HT1080 (cell line): ENCODE measurements at regions not wholly inside any gene's neighbourhood (a gene's known extent, or its start where the extent isn't known, plus 50 kb on each side); places are given as distances from the start of the nearest gene placed in this dataset.

Experiments
- DNase-seq: peaks from one replicate; pipeline ENCODE4 v3.0.0-alpha.2; 2015; ENCODE audit warnings: low read depth

GRCh38 chr13:104597546-104598180 is 1531.4 kb upstream of the SLC10A2 start:
- DNase-seq = no peak

DNA sequence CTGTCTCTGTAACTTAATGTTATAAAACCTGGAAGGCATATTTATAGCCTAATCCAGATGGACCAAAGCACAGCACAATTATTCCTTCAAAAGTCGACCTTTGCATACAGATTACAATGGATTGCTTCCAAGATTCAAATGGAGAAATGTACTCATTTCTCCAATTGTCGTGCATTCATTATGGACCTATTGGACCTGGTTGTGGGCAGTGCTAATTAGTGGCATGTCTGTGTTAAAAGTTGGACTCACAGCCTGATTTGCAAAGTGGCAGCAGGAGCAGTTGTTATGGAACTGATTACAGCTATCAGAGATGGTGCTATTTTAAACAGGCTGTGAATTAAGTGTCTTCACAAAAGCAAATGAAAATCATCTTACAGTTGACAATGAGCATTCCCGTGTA is 1529.3 kb upstream of the SLC10A2 start:
- no peak for DNase-seq

- DNase-seq = no peak
Observed at GRCh38 chr13:104594806-104595205, 1528.6 kb upstream of the SLC10A2 start.

- DNase-seq = no peak
Observed at GRCh38 chr13:104593693-104594092, 1527.5 kb upstream of the SLC10A2 start.

- no peak for DNase-seq
Observed at GRCh38 chr13:104593251-104593576, 1527.0 kb upstream of the SLC10A2 start.

GRCh38 chr13:104592545-104593250 is 1526.5 kb upstream of the SLC10A2 start:
- no peak for DNase-seq

DNA sequence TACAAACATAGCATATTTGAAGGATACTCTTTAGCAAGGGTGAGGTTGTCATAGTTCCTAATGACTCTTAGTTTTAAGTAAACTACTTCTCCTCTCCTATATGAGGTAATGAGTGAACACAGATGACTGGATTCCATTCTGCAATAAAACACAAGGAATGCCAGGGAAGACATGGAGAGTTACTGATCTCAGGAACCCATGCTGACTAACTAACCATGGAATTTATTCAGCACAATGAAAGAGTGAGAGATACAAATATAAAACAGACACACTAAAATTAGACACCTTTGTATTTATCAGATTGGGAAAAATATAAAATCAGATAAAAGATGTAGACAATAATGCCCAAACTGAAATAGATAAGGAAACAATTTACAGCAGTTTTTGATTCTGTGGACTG is 1525.9 kb upstream of the SLC10A2 start:
- DNase-seq = peak; percentile 60

DNA sequence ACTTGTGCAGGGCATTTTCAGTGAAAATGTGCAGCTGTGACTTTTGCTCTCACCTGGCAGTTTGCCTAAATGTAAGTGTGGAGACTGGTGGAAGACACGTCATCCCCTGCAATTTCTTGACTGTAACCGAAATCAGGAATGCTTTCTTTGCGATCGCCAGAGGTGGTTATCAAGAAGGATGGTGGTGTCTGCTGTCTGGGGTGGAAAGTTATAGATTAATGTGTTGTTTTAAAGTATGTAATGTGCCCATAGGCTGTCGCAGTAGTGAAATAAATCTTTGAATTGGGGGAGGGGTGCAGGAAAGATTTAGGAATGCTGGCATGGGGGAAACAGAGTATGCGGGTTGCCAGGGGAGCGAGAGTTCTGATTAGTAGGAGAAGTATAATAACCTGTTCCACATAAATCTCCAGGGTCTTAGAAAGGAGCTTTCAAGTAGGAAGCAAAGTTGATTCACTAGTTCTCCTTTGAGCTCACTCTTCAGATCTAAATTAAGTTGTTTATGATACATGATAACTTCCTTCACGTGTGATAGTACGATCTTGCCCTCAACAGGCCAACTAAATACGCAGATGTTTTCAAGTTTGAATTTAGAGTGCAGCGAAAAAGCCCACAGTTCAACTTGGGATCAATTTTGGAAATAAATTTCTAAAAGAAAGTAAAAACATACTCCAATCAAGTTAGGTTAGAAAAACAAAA is 1520.0 kb upstream of the SLC10A2 start:
- DNase-seq = peak; percentile 43

DNA sequence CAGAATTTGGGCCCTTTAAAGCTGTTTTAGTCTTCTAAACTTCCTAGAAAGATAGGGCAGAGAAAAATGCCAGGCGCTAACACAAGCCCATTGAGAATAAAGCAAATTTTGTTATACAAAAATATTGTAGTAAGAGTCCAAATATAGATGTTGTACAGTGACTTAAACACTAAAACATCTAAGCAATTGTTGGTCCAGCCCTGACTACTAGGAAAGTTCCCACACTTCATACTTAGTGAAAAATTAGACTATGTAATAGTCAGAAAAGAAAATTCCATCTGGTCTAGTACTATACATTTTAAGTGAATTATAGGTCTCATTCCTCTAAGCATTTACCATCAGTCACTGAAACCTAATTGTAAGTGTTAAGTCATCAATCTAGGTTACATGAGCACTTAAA is 1518.3 kb upstream of the SLC10A2 start:
- no peak for DNase-seq

DNA sequence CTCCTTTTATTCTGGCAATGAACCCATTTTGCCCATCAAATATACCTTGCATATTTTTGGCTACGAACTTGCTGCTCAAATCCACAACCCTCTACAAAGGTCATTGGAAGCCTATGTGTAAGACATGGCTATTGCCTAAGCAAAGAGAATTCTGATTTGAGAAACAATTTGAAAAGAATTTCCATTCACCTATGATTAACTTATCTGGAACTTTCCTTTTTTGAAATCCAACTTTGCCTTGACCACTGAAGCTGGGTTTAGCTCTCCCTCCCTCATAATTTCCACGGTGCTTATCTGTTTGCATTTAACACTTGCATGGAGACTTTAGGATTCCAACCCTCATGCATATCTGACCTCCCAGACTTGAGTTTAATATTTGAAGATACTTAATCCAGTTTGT is 1514.7 kb upstream of the SLC10A2 start:
- no peak for DNase-seq

DNA sequence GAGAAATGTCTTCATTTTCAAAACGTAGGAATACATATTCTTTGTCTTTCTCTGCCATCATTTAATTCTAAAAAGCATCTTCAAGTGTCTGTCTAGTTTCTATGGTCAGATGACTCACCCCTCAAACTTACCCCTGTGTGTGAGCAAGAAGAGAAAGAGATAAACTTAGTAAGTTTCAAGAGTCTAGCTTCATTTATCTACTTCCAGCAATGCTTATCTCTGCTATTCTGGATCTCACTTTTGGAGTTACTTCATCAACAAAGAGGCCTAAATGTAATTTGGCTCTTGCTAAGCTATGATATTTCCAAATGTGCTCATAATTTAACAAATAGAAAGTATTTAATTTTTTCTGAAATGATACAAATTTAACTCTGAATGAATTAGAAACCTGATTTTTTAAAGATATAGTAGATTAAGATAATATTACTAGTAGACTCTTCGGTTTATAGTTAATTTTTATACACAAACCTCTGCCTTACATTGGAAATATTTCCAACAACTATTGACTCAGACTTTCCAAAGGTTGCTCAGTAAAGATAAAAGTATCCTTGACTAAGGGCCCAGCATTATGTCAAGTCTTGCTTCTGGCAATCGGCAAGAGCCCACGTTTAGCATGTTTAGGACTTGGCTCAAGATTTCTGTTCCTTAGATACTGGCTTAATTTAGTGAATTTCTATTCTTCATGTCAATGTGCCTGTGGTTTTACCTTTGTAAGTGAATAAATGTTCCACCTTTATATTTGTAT is 1511.0 kb upstream of the SLC10A2 start:
- DNase-seq = no peak

GRCh38 chr13:104571893-104572229 is 1505.6 kb upstream of the SLC10A2 start:
- DNase-seq = no peak

GRCh38 chr13:104571161-104571892 is 1505.1 kb upstream of the SLC10A2 start:
- DNase-seq = peak; percentile 91

- DNase-seq = no peak
Observed at GRCh38 chr13:104567114-104567513, 1500.9 kb upstream of the SLC10A2 start.

DNA sequence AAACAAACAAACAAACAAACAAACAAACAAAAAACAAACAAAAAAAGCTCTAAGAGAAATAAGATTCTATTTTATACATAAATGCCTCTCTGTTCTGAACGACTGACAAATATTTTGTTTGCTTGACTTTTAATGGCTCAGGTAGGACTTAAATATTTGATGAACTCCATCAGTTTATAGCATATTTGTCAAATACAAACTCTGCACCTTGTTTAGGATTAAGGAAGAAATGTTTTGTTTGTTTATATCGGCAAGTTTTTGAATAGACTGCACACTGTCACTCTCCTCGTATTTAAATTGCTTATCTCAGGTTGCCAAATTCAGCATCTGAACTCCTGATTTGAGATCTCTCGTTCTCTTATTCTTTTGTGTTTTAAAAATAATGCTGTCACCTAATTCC is 1499.7 kb upstream of the SLC10A2 start:
- DNase-seq = no peak

DNA sequence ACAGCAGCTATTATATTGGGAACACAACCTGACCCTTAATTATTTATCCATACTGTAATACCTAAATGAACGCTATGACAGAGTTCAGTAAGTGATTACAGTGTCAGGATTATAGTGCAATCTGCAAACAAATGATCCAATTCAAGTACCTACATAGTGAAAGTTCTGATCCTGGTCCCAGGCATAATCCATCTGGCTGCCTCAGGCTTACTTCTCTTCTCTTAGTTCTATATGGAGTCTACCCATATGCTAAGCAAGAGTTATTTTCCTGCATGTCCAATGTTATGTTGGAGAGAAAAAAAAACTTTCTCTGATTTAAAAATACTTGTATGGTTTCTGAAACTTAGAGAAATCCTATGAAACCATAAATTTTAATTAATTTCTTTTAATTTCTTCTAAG is 1487.7 kb upstream of the SLC10A2 start:
- DNase-seq = no peak

DNA sequence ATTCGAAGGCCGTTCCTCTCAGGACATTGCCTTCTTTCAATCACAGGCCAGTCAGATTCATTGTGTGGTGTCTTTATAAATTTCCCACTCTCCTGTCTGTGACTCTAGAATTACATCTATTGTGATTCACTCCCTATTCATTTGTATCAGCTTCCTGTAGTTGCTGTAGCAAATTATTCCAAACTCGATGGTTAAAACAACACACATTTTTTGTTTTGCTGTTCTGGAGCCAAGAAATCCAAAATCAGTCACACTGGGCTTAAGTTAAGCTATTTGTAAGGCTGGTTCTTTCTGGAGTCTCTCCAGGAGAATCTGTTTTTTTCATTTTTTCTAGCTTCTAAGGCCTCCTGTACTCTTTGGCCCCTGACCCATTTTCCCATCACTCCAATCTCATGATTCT is 1487.0 kb upstream of the SLC10A2 start:
- peak; percentile 65 for DNase-seq

GRCh38 chr13:104534847-104535246 is 1468.6 kb upstream of the SLC10A2 start:
- DNase-seq = no peak

DNA sequence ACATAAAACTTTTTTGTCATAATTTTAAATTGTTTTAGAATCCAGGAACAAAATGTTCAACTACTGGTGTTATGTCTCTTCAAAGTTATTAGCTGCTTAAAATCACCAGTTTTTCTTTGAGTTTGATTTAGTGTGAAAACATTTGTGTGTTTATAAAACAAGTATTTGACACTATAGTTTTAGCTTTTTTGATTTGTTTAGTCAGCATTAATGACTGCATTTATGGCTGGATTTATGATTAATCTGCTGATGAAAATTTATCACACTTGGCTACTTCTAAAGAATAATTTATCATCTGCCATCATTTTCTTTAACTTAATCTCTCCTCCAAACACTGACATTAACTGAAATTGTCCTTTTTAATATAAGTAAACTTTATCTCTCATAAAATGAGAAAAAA is 1465.9 kb upstream of the SLC10A2 start:
- DNase-seq = no peak

DNA sequence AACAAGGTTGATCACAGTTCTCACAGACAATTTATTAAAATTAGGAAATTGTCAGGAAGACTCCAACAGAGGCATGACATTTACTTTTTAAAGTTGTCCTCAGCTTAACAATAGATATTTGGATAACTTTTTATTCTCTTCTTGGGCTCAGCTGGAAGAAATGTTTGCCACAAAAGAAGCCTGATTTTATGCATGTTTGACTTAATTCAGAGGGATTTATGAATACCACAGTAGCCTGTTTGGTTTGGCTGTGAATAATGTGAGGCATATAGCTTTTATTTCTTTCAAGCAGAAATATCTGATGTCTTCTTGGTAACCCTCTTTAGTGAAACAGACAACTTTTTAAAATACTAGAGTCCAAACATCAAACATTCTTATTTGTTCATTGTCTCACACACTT is 1464.5 kb upstream of the SLC10A2 start:
- no peak for DNase-seq

DNA sequence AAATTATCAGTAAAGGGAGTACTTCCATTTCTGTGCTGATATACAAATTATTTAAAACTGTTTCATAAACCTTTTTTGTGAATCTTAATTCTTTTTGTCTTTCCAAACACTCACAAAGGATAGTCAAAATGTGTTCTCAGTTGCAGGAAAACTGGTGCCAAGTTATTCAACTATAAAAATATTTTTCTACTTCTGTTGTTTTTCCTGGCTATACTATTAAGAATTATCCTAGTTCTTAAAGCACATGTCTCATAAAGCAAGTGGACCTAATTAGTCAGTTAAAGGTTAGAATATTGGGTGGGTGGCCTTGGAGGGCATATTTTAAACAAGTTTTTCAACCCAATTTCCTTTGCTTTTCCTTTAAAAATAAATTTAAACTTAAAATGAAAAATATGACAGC is 1460.3 kb upstream of the SLC10A2 start:
- no peak for DNase-seq

DNA sequence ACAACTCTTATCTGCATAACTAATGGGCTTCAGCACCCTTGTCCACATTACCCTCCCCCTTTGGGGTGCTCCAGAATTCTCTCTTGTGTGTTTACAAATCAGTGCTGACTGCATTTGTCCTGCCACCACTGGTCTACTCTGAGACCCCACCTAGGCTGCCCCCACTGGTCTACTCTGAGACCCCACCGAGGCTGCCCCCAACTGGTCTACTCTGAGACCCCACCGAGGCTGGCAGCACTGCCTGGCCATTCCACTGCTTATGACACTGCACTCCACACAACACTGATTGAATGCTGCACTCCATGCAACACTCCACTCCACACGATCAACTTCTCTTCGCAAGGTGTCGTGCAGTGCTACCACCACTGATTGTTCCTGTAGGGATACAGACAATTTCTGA is 1459.2 kb upstream of the SLC10A2 start:
- DNase-seq = no peak
